DND-41 (cell line): ENCODE measurements at regions not wholly inside any gene's neighbourhood (a gene's known extent, or its start where the extent isn't known, plus 50 kb on each side); places are given as distances from the start of the nearest gene placed in this dataset.

Experiments used
- EZH2 ChIP-seq: IDR thresholded peaks from 3 replicates; pipeline ENCODE4 v1.6.1; 2012; ENCODE audit warnings: borderline replicate concordance, low read depth, mild to moderate bottlenecking, moderate library complexity, low read length, inconsistent platforms; ENCODE audit not compliant: severe bottlenecking
- TF ChIP-seq, protein P1 (sequence below): IDR thresholded peaks from 2 replicates; pipeline ENCODE4 v1.5.1; 2012; ENCODE audit warnings: borderline replicate concordance, low read length, moderate library complexity, mild to moderate bottlenecking; ENCODE audit not compliant: poor library complexity, severe bottlenecking; ENCODE audit errors: extremely low read depth

DNA sequence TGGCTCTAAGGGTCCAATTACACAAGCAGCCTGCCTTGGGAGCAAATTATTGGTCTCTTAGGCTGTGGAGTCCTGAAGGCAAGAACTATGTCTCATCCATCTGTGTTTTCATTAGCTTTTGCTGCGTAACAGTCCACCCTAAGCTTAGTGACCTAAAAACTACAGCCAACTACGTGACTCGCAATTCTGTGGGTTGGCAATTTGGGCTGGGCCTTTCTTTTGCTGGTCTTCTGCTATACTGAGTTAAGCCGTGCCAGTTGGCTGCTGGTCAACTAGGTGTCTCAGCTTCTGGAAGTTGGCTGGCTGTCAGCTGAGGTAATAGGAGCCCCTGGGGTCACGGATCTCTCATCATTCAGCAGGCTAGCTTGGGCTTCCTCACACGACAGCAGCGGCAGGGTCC lies 205.6 kb upstream of the S100G start:
- TF ChIP-seq, protein P1, sequence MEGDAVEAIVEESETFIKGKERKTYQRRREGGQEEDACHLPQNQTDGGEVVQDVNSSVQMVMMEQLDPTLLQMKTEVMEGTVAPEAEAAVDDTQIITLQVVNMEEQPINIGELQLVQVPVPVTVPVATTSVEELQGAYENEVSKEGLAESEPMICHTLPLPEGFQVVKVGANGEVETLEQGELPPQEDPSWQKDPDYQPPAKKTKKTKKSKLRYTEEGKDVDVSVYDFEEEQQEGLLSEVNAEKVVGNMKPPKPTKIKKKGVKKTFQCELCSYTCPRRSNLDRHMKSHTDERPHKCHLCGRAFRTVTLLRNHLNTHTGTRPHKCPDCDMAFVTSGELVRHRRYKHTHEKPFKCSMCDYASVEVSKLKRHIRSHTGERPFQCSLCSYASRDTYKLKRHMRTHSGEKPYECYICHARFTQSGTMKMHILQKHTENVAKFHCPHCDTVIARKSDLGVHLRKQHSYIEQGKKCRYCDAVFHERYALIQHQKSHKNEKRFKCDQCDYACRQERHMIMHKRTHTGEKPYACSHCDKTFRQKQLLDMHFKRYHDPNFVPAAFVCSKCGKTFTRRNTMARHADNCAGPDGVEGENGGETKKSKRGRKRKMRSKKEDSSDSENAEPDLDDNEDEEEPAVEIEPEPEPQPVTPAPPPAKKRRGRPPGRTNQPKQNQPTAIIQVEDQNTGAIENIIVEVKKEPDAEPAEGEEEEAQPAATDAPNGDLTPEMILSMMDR, result no peak
- no peak for TF ChIP-seq EZH2
